ENCODE measurements at regions not wholly inside any gene's neighbourhood (a gene's known extent, or its start where the extent isn't known, plus 50 kb on each side); places are given as distances from the start of the nearest gene placed in this dataset.

DNA sequence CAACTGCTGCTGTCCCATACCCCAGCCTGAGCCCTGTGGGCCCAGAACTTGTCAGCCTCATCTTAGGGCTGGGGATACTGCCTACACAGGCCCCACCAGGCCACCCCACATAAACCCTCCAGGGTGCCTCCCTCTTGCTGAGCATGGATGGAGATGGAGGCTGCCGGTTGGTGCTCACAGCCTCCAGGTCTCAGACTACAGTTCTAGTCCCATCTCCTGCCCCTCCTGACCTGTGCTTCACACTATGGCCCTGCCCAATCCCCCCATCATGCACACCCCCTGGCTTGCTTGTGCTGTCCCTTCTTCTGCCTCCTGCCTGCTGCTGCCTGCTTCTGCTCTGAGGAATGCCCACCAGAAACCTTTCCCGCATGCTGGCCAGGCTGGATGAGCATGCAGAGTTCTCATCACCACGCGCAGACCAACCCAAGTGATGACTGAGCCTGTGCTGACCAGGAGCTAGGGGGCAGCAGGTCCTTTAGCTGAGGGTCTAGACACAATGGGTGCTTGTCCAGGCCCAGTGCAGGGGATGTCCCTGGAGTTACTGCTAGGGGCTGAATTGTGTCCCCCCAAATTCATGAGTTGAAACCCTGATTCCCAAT is 138.4 kb upstream of the HS6ST1 start:
- no peaks in the 10 kb centered on the region for H3K4me1 Mint-ChIP-seq
- no peak overlapping the region for H3K4me3 Mint-ChIP-seq
- H3K27ac Mint-ChIP-seq: no peak overlapping the region
- DNase-seq: no peak
- no peaks in the 10 kb centered on the region for H3K36me3 Mint-ChIP-seq (ENCODE audit: low read depth)
- intact Hi-C loops (cut with micrococcal nuclease): no loop called here
- peaks cover 3% of the 10 kb centered on the region for H3K9me3 Mint-ChIP-seq
- H3K27me3 Mint-ChIP-seq: peaks cover 7% of the 10 kb centered on the region

DNA sequence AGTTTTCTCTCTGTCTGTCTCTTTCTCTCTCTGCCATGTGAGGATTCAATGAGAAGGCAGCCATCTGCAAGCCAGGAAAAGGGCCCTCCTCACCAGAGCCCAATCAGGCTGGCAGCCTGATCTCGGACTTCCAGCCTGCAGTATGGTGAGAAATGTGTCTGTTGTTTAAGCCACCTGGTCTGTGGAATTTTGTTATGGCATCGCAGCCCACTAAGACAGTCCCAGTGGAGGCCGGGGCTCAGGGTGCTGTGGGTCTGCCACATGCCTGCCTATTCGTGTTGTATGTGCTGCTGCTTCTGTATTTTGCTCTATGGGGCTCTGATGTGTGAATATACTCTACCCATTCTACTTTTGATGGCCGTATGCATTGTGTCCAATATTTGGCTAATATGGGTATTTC is 139.0 kb upstream of the HS6ST1 start:
- Mint-ChIP-seq H3K27me3 (peaks cover 7% of the 10 kb centered on the region), H3K36me3 (ENCODE audit: low read depth) (no peaks in the 10 kb centered on the region), H3K4me1 (no peaks in the 10 kb centered on the region), H3K27ac (no peak overlapping the region), H3K4me3 (no peak overlapping the region), H3K9me3 (peaks cover 3% of the 10 kb centered on the region)
- no peak for DNase-seq
- intact Hi-C loops (cut with micrococcal nuclease): no loop called here

DNA sequence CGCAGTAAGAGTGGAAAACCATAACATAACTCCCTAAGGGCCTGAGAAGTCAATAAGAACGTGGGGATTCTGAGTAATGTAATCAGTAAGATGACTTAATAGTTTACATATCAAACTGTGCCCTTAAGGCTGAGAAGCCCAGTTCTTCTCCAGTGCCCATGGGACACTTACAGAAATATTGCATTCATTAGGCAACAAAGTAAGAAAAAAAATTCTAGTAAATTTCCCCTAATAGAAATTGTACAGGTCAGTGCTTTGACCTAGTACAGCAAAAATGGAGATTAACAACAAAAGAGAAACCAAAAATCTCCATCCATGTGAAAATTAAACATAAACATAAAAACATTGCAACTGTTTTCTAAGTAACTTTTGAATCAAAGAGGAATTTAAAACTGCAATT is 139.8 kb upstream of the HS6ST1 start:
- no peaks in the 10 kb centered on the region for H3K4me1 Mint-ChIP-seq
- no peak overlapping the region for H3K4me3 Mint-ChIP-seq

DNA sequence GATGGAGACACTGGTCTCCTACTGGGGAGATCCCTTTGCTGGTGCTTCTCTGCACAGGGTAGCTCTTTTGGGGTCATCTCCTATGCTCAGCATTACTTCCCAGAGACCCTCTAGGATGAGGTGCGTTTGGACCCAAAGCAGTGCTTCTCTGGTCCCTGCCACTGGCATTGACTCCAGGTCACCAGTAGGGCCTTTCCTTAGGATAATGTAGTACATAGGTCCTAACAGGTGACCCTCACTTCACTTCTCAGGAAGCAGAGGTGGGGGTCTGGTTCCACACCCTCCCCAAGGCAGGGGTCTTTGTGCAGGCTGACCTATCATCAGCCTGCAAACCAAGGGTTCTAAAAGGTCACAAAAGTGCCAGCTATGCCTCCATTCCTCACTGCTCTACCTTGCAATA is 145.8 kb upstream of the HS6ST1 start:
- peaks cover 13% of the 10 kb centered on the region for H3K9me3 Mint-ChIP-seq
- peaks cover 2% of the 10 kb centered on the region for H3K27me3 Mint-ChIP-seq
- DNase-seq: no peak
- H3K4me1 Mint-ChIP-seq: no peaks in the 10 kb centered on the region
- no peak overlapping the region for H3K27ac Mint-ChIP-seq
- H3K36me3 Mint-ChIP-seq (ENCODE audit: low read depth): no peaks in the 10 kb centered on the region
- intact Hi-C loops (cut with micrococcal nuclease): no loop called here
- no peak overlapping the region for H3K4me3 Mint-ChIP-seq

More for the DNA sequence above, 139.8 kb upstream of the HS6ST1 start:
- H3K9me3 Mint-ChIP-seq: peaks cover 3% of the 10 kb centered on the region
- no peak for DNase-seq
- H3K36me3 Mint-ChIP-seq (ENCODE audit: low read depth): no peaks in the 10 kb centered on the region
- H3K27me3 Mint-ChIP-seq: peaks cover 7% of the 10 kb centered on the region
- intact Hi-C loops (cut with micrococcal nuclease): no loop called here
- H3K27ac Mint-ChIP-seq: no peak overlapping the region

DNA sequence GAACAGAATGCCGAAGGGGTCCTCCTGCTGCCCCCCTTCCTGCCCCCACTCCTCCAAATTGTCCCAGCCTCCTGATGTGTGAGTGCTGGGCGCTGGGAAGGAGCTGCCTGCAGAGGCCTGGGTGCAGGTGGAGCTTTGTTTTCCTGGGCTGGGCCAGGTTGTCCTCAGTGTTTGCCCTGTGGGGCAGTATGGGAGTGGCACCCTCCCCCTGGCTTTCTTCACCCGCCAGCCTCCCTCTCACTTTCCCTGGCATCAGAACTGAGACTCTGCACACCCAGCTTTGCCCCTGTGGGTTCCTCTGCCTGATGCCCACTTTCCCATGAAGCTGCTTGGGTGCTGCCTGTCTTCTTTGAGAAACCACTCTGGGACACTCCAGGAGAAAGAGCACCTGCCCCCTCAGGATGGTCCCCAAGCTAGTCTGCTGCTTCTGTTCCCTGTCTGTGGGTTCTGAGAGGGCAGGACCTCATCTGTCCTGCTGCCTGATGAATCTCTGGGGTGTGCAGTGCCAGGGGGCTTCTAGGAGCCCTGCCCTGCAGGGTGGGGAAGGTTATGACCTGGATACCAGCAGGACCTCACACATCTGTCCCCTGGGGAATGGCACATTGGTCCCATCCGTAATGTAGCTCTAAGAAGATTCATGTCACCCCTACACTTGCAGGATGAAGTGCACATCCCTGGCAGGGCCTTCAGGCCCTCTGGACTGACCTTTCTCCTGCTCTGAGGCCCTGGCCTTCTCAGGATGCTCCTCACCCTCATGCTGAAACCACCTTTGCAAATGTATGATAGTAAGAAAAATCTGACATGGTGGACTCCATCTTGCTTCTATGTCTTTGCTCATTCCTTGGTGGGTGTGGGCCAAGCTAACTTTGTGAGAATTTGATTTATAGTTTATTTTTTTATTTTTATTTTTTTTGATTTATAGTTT is 146.8 kb upstream of the HS6ST1 start:
- Mint-ChIP-seq H3K4me1 (no peaks in the 10 kb centered on the region), H3K4me3 (no peak overlapping the region), H3K36me3 (ENCODE audit: low read depth) (no peaks in the 10 kb centered on the region), H3K27me3 (peaks cover 2% of the 10 kb centered on the region), H3K27ac (no peak overlapping the region), H3K9me3 (peaks cover 14% of the 10 kb centered on the region)
- no peak for DNase-seq
- intact Hi-C loops (cut with micrococcal nuclease): no loop called here

DNA sequence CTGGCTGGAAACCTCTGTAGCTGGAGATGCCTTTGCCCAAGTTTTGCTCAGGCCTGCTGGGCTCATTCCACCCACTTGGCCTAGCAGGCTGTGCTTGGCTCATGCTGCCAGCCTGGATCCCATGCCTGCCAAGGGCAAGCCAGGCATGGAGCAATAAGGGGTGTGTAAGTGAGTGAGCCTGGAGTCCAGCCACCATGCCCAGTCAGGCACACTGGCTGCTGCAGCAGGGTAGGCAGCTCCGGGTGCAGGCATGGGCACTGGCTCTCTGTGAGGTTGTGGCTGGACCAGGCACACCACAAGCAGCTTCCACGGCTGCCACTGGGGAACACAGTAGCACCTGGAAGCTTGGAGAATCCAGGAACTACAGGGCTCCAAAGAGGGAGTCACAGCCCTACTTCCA is 147.7 kb upstream of the HS6ST1 start:
- Mint-ChIP-seq H3K9me3 (peaks cover 16% of the 10 kb centered on the region), H3K36me3 (ENCODE audit: low read depth) (no peaks in the 10 kb centered on the region), H3K27ac (no peak overlapping the region), H3K4me3 (no peak overlapping the region), H3K27me3 (peaks cover 2% of the 10 kb centered on the region), H3K4me1 (no peaks in the 10 kb centered on the region)
- intact Hi-C loops (cut with micrococcal nuclease): no loop called here
- no peak for DNase-seq

DNA sequence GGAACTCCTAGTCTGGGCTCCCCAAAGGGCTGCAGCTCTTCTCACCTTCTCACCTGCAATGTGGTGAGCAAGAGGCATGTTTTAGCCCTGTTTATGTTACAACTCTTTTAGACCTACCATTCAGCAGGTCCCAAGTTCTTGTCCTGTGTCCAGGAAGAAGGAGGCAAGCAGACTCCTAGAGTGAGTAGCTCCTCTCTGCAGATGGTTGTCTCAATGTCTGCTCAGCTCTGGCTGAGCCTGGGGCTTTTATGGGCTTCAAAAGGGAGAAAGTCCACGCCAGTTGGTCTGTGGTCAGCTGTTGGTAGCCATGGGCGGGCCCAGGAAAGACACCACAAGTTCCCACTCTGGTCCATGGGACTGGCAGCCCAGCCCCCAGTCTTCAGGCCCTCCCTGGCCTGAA is 148.1 kb upstream of the HS6ST1 start:
- Mint-ChIP-seq H3K4me3 (no peak overlapping the region), H3K27ac (no peak overlapping the region), H3K4me1 (no peaks in the 10 kb centered on the region), H3K27me3 (peaks cover under 1% of the 10 kb centered on the region), H3K36me3 (ENCODE audit: low read depth) (no peaks in the 10 kb centered on the region), H3K9me3 (peaks cover 14% of the 10 kb centered on the region)
- DNase-seq: no peak
- intact Hi-C loops (cut with micrococcal nuclease): no loop called here

DNA sequence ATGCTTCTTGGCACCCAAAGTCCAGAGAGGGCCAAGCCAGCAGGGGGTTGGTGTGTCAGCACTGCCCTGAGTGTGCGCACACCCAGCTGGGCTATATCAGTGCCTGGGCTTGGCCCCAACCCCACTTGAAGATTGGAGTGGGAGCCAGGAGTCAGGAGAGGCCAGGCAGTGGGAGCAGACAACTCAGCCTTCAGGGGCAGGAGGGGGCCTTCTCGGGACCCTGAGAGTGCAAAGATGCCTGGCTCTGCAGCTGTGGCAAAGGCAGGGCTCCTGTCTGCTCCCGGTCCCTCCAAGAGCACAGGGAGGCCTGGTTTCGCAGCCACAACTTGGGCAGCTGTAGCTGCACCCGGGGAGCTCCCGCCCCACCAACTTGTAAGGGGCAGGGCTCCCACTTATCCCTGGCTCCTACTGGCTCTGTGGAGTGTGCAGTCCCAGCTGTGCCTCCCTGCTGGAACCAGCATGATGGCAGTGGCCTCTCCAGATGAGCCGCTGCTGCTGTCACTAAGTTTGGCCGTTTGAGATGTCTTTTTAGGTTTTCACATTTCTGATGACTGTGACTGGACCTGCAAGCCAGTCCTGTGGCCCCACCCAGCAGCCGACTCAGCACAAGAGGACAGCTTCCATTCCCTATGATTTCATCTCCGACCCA is 148.8 kb upstream of the HS6ST1 start:
- intact Hi-C loops (cut with micrococcal nuclease): no loop called here
- DNase-seq: no peak
- Mint-ChIP-seq H3K27me3 (no peaks in the 10 kb centered on the region), H3K36me3 (ENCODE audit: low read depth) (peaks cover 2% of the 10 kb centered on the region), H3K9me3 (peaks cover 13% of the 10 kb centered on the region), H3K4me3 (no peak overlapping the region), H3K27ac (no peak overlapping the region), H3K4me1 (no peaks in the 10 kb centered on the region)

DNA sequence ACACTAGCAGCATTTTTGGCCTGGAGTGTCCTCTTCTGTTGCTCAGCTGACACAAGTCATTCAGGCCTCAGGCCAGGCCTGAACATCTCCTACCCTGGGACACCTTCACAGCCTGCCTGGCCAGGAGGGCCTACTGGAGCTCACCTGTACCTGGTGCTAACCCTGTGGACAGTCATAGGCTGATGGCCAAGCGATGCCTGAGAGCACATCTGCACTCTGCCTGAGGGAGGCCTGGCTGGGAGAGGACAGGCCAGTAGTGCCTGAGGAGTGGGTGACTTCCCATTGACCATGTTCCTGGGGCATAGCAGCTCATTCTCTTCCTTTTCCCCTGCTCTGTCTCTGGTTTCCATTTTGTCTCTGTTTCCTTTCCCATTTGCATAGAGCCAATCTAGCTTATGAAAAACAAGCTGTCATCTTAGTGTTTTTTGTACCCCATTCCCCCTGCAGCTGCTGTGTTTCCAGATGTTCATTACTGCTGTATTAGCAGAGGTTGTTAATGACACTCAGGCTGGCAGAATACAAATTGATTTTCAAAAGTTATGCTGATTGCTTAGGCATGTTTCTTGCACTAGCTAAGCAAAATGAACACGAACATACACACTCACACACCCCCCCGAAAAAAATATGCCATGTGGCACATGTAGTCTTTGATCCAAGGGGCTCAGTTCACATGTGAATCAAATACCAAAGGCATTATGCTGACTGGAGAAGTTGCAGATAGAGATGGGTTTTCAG is 149.7 kb upstream of the HS6ST1 start:
- H3K9me3 Mint-ChIP-seq: peaks cover 13% of the 10 kb centered on the region
- H3K36me3 Mint-ChIP-seq (ENCODE audit: low read depth): peaks cover 2% of the 10 kb centered on the region
- no peak overlapping the region for H3K4me3 Mint-ChIP-seq
- DNase-seq: no peak
- no peak overlapping the region for H3K27ac Mint-ChIP-seq
- intact Hi-C loops (cut with micrococcal nuclease): no loop called here
- peaks cover 3% of the 10 kb centered on the region for H3K4me1 Mint-ChIP-seq
- H3K27me3 Mint-ChIP-seq: peaks cover 2% of the 10 kb centered on the region

DNA sequence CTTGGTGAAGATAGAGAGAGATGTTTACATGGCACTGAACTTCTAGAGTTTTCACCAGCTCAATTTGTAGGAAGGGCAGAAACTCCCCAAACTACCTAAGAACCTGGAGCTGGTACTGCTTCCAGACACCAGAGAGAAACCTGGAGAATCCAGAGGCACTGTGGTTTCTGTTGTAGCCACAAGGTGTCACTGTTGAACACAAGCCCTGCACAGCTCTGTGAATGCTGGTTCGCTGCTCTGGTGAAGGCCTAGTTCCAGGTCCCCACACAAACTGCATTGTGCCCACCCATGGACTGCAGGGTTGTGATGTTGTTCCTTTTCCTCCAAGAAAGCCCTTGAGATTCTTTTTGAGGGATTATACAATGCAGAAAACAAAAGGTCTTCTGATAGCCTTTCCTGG is 150.5 kb upstream of the HS6ST1 start:
- Mint-ChIP-seq H3K9me3 (peaks cover 13% of the 10 kb centered on the region), H3K4me1 (peaks cover 7% of the 10 kb centered on the region), H3K27ac (no peak overlapping the region), H3K36me3 (ENCODE audit: low read depth) (peaks cover 2% of the 10 kb centered on the region), H3K4me3 (no peak overlapping the region), H3K27me3 (peaks cover 2% of the 10 kb centered on the region)
- no peak for DNase-seq
- intact Hi-C loops (cut with micrococcal nuclease): no loop called here

DNA sequence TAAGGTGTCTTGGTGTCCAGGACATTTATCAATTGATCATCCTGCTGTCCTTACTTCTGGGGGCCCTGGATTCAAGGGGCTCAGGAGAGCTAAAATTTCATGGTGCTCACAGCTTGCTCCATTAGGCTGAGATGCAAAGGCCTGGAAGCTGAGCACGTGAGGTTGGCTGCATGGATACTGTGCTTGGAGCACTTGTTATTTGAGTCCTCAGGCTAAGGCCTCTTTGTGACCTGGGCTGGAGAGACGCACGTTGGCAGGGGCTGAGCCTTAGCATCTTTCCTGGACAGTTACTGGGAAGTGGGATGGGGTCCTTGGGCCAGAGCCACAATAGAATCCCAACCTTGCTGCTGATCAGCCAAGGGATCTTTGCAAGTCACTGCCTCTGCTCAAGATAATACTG is 151.2 kb upstream of the HS6ST1 start:
- intact Hi-C loops (cut with micrococcal nuclease): no loop called here
- Mint-ChIP-seq H3K36me3 (ENCODE audit: low read depth) (peaks cover 2% of the 10 kb centered on the region), H3K9me3 (peaks cover 13% of the 10 kb centered on the region), H3K27ac (no peak overlapping the region), H3K4me3 (no peak overlapping the region), H3K27me3 (peaks cover 2% of the 10 kb centered on the region), H3K4me1 (peaks cover 11% of the 10 kb centered on the region)
- DNase-seq: no peak

DNA sequence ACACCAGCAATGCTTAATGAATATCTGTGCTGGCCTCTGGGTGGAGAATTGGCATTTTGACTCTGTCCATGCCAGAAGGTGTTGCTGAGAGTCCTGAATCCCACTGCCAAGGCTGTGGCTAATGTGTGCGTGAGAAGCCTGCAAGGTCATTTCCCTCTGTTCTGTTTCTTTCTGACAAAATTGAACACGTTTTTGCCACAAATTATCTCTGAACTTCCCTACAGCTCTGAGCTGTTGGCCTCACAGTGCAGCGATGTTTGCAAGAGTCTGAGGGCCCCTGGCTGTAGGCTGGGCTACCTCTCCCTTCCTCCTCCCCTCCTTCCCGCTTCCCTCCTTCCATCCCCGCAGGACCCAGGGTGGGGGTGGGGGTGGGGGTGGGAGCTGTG is 154.1 kb upstream of the HS6ST1 start:
- Mint-ChIP-seq H3K9me3 (peaks cover 12% of the 10 kb centered on the region), H3K27ac (peak overlapping the region; percentile 32), H3K4me3 (no peak overlapping the region), H3K27me3 (peaks cover 4% of the 10 kb centered on the region), H3K36me3 (ENCODE audit: low read depth) (peaks cover 2% of the 10 kb centered on the region), H3K4me1 (peaks cover 11% of the 10 kb centered on the region)
- no peak for DNase-seq
- intact Hi-C loops (cut with micrococcal nuclease): loop anchor here (2.0 kb wide), 1 partner anchor 48 kb away; no protein-coding TSS in a partner anchor

DNA sequence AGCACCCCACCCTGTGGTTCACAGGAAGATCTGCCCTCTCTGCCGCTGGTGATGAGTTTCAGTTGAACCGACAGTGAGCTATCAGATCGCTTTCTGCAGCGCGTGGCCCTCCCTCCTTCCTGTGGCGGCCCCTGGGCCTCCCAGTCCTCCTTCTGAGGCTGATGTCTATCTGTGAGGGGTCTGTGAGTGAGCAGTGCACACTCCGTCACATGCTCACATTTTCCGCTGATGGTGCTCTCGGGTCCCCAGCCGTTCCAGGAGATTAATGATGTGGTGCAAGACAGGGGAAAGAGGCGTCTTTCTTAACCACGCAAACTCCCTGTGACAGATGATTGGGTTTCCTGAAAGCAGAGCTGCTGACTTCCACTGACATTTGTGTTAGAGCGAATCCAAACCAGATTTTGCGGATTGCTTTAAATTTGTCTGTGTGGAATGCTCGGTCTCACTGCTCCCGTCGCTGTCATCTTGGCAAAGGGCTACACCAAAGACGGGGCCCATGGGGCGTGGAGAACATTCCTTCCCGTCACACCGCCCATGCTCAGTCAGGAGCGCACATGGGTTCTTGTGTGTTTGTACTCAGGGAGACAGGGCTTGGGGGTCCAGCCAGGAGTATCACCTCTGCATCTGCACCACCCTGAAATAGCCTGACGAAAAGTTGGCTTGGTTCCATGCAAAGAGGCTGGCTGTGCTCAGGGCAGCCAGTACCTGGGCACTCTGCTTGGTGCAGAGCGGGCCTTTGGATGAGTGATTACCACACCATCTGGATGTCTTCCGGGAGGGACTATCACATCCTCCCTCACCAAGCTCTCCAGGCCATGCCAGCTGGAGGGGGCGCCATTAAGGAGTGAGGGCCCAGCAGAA is 154.7 kb upstream of the HS6ST1 start:
- Mint-ChIP-seq H3K9me3 (peaks cover 8% of the 10 kb centered on the region), H3K27me3 (peaks cover 6% of the 10 kb centered on the region), H3K27ac (peak overlapping the region; percentile 83), H3K4me1 (peaks cover 11% of the 10 kb centered on the region), H3K4me3 (peak overlapping the region; percentile 76), H3K36me3 (ENCODE audit: low read depth) (peaks cover 2% of the 10 kb centered on the region)
- peak; percentile 77 for DNase-seq
- intact Hi-C loops (cut with micrococcal nuclease): loop anchor here (2.0 kb wide), 1 partner anchor 47 kb away; no protein-coding TSS in a partner anchor
